NB4 (cell line): ENCODE measurements at regions not wholly inside any gene's neighbourhood (a gene's known extent, or its start where the extent isn't known, plus 50 kb on each side); places are given as distances from the start of the nearest gene placed in this dataset.

Experiments
- POLR2A ChIP-seq: IDR thresholded peaks from 2 replicates; pipeline ENCODE4 v1.6.1; 2011; ENCODE audit warnings: mild to moderate bottlenecking; ENCODE audit not compliant: insufficient read length; ENCODE audit errors: extremely low read depth
- TF ChIP-seq, protein P1 (sequence below): IDR thresholded peaks from one replicate; pipeline ENCODE4 v1.5.1; 2012; ENCODE audit warnings: low read depth, low read length

DNA sequence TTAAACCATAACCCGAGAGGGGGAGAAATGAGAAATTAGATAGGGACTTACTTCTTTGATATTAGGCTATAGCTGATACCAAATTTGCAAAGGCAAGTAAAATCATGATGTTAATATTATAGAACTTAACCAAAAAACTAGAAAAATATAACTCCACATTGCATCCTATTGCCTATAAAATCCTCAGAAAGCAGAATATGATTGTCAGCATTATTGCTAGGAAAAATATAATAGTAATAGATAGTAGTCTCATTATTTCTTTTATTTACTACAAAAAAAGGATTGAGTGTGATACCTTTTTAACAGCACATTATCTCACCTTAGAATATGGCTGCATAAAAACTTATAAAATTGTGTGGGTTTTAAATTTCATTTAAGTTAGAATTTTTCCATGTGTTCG is 206.5 kb upstream of the CDIN1 start:
- TF ChIP-seq, protein P1, sequence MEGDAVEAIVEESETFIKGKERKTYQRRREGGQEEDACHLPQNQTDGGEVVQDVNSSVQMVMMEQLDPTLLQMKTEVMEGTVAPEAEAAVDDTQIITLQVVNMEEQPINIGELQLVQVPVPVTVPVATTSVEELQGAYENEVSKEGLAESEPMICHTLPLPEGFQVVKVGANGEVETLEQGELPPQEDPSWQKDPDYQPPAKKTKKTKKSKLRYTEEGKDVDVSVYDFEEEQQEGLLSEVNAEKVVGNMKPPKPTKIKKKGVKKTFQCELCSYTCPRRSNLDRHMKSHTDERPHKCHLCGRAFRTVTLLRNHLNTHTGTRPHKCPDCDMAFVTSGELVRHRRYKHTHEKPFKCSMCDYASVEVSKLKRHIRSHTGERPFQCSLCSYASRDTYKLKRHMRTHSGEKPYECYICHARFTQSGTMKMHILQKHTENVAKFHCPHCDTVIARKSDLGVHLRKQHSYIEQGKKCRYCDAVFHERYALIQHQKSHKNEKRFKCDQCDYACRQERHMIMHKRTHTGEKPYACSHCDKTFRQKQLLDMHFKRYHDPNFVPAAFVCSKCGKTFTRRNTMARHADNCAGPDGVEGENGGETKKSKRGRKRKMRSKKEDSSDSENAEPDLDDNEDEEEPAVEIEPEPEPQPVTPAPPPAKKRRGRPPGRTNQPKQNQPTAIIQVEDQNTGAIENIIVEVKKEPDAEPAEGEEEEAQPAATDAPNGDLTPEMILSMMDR: no peak
- TF ChIP-seq POLR2A: no peak
